Right atrium auricular region (tissue), 2 donors: ENCODE measurements at regions not wholly inside any gene's neighbourhood (a gene's known extent, or its start where the extent isn't known, plus 50 kb on each side); places are given as distances from the start of the nearest gene placed in this dataset.

Experiments used
- DNase-seq: peaks from one replicate; pipeline ENCODE4 v3.0.0-alpha.2; 2019; ENCODE audit warnings: low spot score
- H3K27ac ChIP-seq, 2 donors: fragments of 200-600 bp; sonication (generic); 1 replicate in 1 of 2; 2 replicates in 1 of 2; pipeline ENCODE4 v1.5.1; 2016 to 2019
- H3K27me3 ChIP-seq, 2 donors: fragments of 200-600 bp; sonication (generic); one replicate each; pipeline versions ENCODE4 v1.5.1 to v1.6.0; 2017 to 2019
- H3K36me3 ChIP-seq: fragments of 200-600 bp; sonication (generic); one replicate; pipeline ENCODE4 v1.5.1; 2016
- H3K4me1 ChIP-seq, 2 donors: fragments of 200-600 bp; sonication (generic); one replicate each; pipeline versions ENCODE4 v1.5.1 to v1.6.0; 2017 to 2019
- H3K4me3 ChIP-seq, 2 donors: fragments of 200-600 bp; sonication (generic); 1 replicate in 1 of 2; 2 replicates in 1 of 2; pipeline ENCODE4 v1.5.1; 2017 to 2019; ENCODE audit warnings: mild to moderate bottlenecking in 1 of 2, moderate library complexity in 1 of 2
- H3K9me3 ChIP-seq, 2 donors: fragments of 200-600 bp; sonication (generic); one replicate each; pipeline ENCODE4 v1.5.1; 2019
- CTCF ChIP-seq, 2 donors: fragments of 200-600 bp; sonication (generic); IDR thresholded peaks; one replicate each; pipeline ENCODE4 v1.5.1; 2019; ENCODE audit warnings: antibody characterized with exemption in 2 of 2

- no peak for DNase-seq
- Histone ChIP-seq H3K36me3 (no peaks in the 10 kb centered on the region), H3K27ac (no peak overlapping the region), H3K27me3 (no peaks in the 10 kb centered on the region), H3K4me1 (no peaks in the 10 kb centered on the region), H3K9me3 (no peaks in the 10 kb centered on the region), H3K4me3 (no peak overlapping the region)
- no peak for TF ChIP-seq CTCF (IDR thresholded peaks at IDR 0.05)
Observed at GRCh38 chr2:9127316-9127715, 79.3 kb upstream of the ASAP2 start.

- Histone ChIP-seq H3K9me3 (no peaks in the 10 kb centered on the region), H3K4me1 (no peaks in the 10 kb centered on the region), H3K27ac (no peak overlapping the region), H3K4me3 (no peak overlapping the region), H3K36me3 (no peaks in the 10 kb centered on the region), H3K27me3 (no peaks in the 10 kb centered on the region)
- no peak for DNase-seq
- TF ChIP-seq CTCF (IDR thresholded peaks at IDR 0.05), result no peak
Observed at GRCh38 chr2:9126540-9126939, 80.1 kb upstream of the ASAP2 start.

- H3K36me3 ChIP-seq, result no peaks in the 10 kb centered on the region
- H3K4me1 ChIP-seq, result no peaks in the 10 kb centered on the region
- H3K4me3 ChIP-seq, result no peak overlapping the region
- no peak for TF ChIP-seq CTCF (IDR thresholded peaks at IDR 0.05)
- no peak overlapping the region for H3K27ac ChIP-seq
- H3K27me3 ChIP-seq, result no peaks in the 10 kb centered on the region
- H3K9me3 ChIP-seq, result no peaks in the 10 kb centered on the region
- DNase-seq, result no peak
Observed at GRCh38 chr2:9124231-9124741, 82.3 kb upstream of the ASAP2 start.

- no peak overlapping the region for H3K4me3 ChIP-seq
- H3K27me3 ChIP-seq, result no peaks in the 10 kb centered on the region
- TF ChIP-seq CTCF (IDR thresholded peaks at IDR 0.05), result no peak
- H3K27ac ChIP-seq, result no peak overlapping the region
- no peak for DNase-seq
- no peaks in the 10 kb centered on the region for H3K9me3 ChIP-seq
- H3K36me3 ChIP-seq, result no peaks in the 10 kb centered on the region
- no peaks in the 10 kb centered on the region for H3K4me1 ChIP-seq
Observed at GRCh38 chr2:9123069-9123468, 83.5 kb upstream of the ASAP2 start.

- no peak for TF ChIP-seq CTCF (IDR thresholded peaks at IDR 0.05)
- no peak for DNase-seq
- H3K27me3 ChIP-seq, result no peaks in the 10 kb centered on the region
- no peaks in the 10 kb centered on the region for H3K9me3 ChIP-seq
- H3K4me3 ChIP-seq, result no peak overlapping the region
- H3K27ac ChIP-seq, result no peak overlapping the region
- H3K4me1 ChIP-seq, result no peaks in the 10 kb centered on the region
- H3K36me3 ChIP-seq, result no peaks in the 10 kb centered on the region
Observed at GRCh38 chr2:9122367-9122766, 84.2 kb upstream of the ASAP2 start.

- Histone ChIP-seq H3K4me1 (no peaks in the 10 kb centered on the region), H3K36me3 (no peaks in the 10 kb centered on the region), H3K27me3 (no peaks in the 10 kb centered on the region), H3K4me3 (no peak overlapping the region), H3K27ac (no peak overlapping the region), H3K9me3 (no peaks in the 10 kb centered on the region)
- no peak for TF ChIP-seq CTCF (IDR thresholded peaks at IDR 0.05)
- no peak for DNase-seq
Observed at GRCh38 chr2:9118383-9118960, 88.1 kb upstream of the ASAP2 start.
